ENCODE measurements at regions not wholly inside any gene's neighbourhood (a gene's known extent, or its start where the extent isn't known, plus 50 kb on each side); places are given as distances from the start of the nearest gene placed in this dataset.

DNA sequence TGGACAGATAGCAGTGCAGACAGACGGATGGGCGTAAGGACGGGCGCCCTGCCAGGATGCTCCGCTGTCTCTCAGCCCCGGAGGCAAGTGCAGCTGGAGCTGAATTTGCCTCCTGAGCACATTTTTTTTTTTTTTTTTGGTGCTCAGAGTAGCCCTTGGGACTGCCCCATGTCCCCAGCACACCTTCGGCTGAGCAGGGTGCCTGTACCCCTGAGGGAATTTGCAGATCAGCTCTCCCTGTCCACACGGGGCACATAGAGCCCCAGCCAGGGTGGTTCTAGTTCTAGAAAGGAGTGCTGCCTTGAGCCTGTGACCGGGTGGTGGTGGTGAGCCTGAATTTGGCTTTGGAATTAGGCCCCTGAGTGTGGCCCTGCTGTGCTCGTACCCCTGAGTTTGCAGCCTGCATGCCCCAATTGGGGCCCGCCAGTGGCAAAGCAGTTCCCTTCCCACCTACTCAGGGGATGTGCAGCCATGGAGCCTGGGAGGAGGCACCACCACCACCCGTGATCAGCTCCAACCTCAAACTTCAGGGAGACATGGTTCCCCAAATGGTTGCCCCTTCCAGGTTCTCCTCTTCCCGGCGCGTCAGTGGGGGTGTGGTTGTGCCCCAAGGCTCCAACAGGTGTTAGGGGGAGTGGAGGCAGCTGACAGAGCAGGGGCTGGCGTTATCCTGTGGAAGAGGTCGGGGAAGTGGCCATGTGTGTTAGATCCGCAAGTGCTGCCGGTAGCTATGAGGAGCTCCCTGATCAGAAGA, 1232.7 kb downstream of the BRD1 start:
- no peak for DNase-seq (ENCODE audit: low read depth)
- no peak overlapping the region for H3K4me3 ChIP-seq (ENCODE audit: low read depth, low read length)
- no peak for TF ChIP-seq CTCF (IDR thresholded peaks at IDR 0.05; ENCODE audit: low read depth, low read length, missing control alignments)

GRCh38 chr22:48594016-48594756, 1233.5 kb downstream of the BRD1 start:
- no peak overlapping the region for H3K4me3 ChIP-seq (ENCODE audit: low read depth, low read length)
- no peak for DNase-seq (ENCODE audit: low read depth)
- TF ChIP-seq CTCF (IDR thresholded peaks at IDR 0.05; ENCODE audit: low read depth, low read length, missing control alignments) = no peak

GRCh38 chr22:48593551-48593950, 1234.1 kb downstream of the BRD1 start:
- DNase-seq (ENCODE audit: low read depth) = no peak
- TF ChIP-seq CTCF (IDR thresholded peaks at IDR 0.05; ENCODE audit: low read depth, low read length, missing control alignments) = no peak

GRCh38 chr22:48592931-48593330, 1234.7 kb downstream of the BRD1 start:
- no peak for DNase-seq (ENCODE audit: low read depth)

More at GRCh38 chr22:48593551-48593950, 1234.1 kb downstream of the BRD1 start:
- H3K4me3 ChIP-seq (ENCODE audit: low read depth, low read length) = no peak overlapping the region

GRCh38 chr22:48592488-48592887, 1235.2 kb downstream of the BRD1 start:
- no peak for TF ChIP-seq CTCF (IDR thresholded peaks at IDR 0.05; ENCODE audit: low read depth, low read length, missing control alignments)
- H3K4me3 ChIP-seq (ENCODE audit: low read depth, low read length) = no peak overlapping the region
- DNase-seq (ENCODE audit: low read depth) = no peak

More at GRCh38 chr22:48592931-48593330, 1234.7 kb downstream of the BRD1 start:
- H3K4me3 ChIP-seq (ENCODE audit: low read depth, low read length) = no peak overlapping the region
- no peak for TF ChIP-seq CTCF (IDR thresholded peaks at IDR 0.05; ENCODE audit: low read depth, low read length, missing control alignments)

DNA sequence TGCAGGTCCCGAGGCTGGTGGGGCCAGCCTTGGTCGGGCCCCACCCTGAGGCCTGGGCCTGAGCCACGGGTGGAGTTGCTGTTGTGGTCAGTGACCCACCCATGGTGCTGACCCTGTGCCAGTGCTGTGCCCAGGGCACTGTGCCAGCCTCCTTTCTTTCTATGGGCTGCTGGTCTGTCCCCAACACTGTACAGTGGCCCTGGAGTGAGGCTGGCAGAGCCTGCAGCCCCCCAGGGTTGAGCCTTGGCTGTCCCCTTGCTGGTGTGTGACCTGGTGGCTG, 1235.7 kb downstream of the BRD1 start:
- DNase-seq (ENCODE audit: low read depth) = no peak
- no peak for TF ChIP-seq CTCF (IDR thresholded peaks at IDR 0.05; ENCODE audit: low read depth, low read length, missing control alignments)
- no peak overlapping the region for H3K4me3 ChIP-seq (ENCODE audit: low read depth, low read length)
